Neuronal stem cell (in vitro differentiated cells): ENCODE measurements at regions not wholly inside any gene's neighbourhood (a gene's known extent, or its start where the extent isn't known, plus 50 kb on each side); places are given as distances from the start of the nearest gene placed in this dataset.

Experiments used
- DNase-seq: peaks from one replicate; pipeline ENCODE4 v3.0.0-alpha.2; 2013; ENCODE audit warnings: low spot score
- H2AFZ ChIP-seq: one replicate; pipeline ENCODE4 v1.6.1; 2013; ENCODE audit warnings: mild to moderate bottlenecking, low read length, inconsistent platforms
- H2AK5ac ChIP-seq: 2 replicates; pipeline ENCODE4 v1.6.1; 2013; ENCODE audit warnings: low read depth, mild to moderate bottlenecking, inconsistent platforms, low read length, moderate library complexity, mixed read lengths
- H2BK120ac ChIP-seq: 2 replicates; pipeline ENCODE4 v1.6.1; 2013; ENCODE audit warnings: low read depth, mild to moderate bottlenecking, inconsistent platforms, low read length, moderate library complexity, mixed read lengths
- H2BK12ac ChIP-seq: one replicate; pipeline ENCODE4 v1.6.1; 2013; ENCODE audit warnings: low read length, inconsistent platforms
- H2BK15ac ChIP-seq: 2 replicates; pipeline ENCODE4 v1.6.1; 2013; ENCODE audit warnings: mild to moderate bottlenecking, low read length, inconsistent platforms, mixed read lengths
- H2BK5ac ChIP-seq: one replicate; pipeline ENCODE4 v1.6.1; 2013; ENCODE audit warnings: inconsistent platforms, mild to moderate bottlenecking, low read length, moderate library complexity
- H3K14ac ChIP-seq: one replicate; pipeline ENCODE4 v1.6.1; 2013; ENCODE audit warnings: low read length, inconsistent platforms
- H3K18ac ChIP-seq: 2 replicates; pipeline ENCODE4 v1.6.1; 2013; ENCODE audit warnings: low read length, inconsistent platforms
- H3K23ac ChIP-seq: 2 replicates; pipeline ENCODE4 v1.6.1; 2013; ENCODE audit warnings: low read depth, mild to moderate bottlenecking, mixed read lengths, low read length, inconsistent platforms; ENCODE audit not compliant: poor library complexity
- H3K27ac ChIP-seq: replicated peaks from 3 replicates; pipeline ENCODE4 v1.5.1; 2013; ENCODE audit warnings: low read length, inconsistent platforms
- H3K27me3 ChIP-seq, 3 experiments: 2 replicates each; pipeline ENCODE4 v1.6.1; 2013; ENCODE audit warnings: low read length in 3 of 3, mild to moderate bottlenecking in 2 of 3, inconsistent platforms in 1 of 3, low read depth in 1 of 3, mixed read lengths in 1 of 3, moderate library complexity in 1 of 3; ENCODE audit not compliant: control insufficient read depth in 3 of 3, insufficient read depth in 3 of 3
- H3K36me3 ChIP-seq, 2 donors: replicated peaks in 1 of 2; 2 replicates each; pipeline ENCODE4 v1.6.1; 2013; ENCODE audit warnings: low read length in 2 of 2; ENCODE audit not compliant: control insufficient read depth in 2 of 2, insufficient read depth in 2 of 2
- H3K4ac ChIP-seq: 2 replicates; pipeline ENCODE4 v1.6.1; 2013; ENCODE audit warnings: inconsistent platforms, mild to moderate bottlenecking, low read length, moderate library complexity
- H3K4me1 ChIP-seq, 2 donors: 1 replicate in 1 of 2; 2 replicates in 1 of 2; pipeline ENCODE4 v1.6.1; 2013; ENCODE audit warnings: low read length in 2 of 2, low read depth in 1 of 2; ENCODE audit not compliant: control insufficient read depth in 2 of 2, insufficient read depth in 1 of 2
- H3K4me2 ChIP-seq: one replicate; pipeline ENCODE4 v1.6.1; 2013; ENCODE audit warnings: mild to moderate bottlenecking, low read length, inconsistent platforms; ENCODE audit not compliant: insufficient read depth, poor library complexity, severe bottlenecking
- H3K4me3 ChIP-seq, 2 donors: 2 replicates each; pipeline ENCODE4 v1.5.1; 2013; ENCODE audit warnings: low read length in 2 of 2, mild to moderate bottlenecking in 2 of 2, inconsistent platforms in 1 of 2, moderate library complexity in 1 of 2
- H3K79me1 ChIP-seq: one replicate; pipeline ENCODE4 v1.6.1; 2013; ENCODE audit warnings: low read depth, mild to moderate bottlenecking, inconsistent platforms, low read length, moderate library complexity
- H3K9ac ChIP-seq: one replicate; pipeline ENCODE4 v1.6.1; 2013; ENCODE audit warnings: mild to moderate bottlenecking, low read depth, low read length, inconsistent platforms; ENCODE audit not compliant: poor library complexity
- H3K9me3 ChIP-seq, 2 donors: replicated peaks in 1 of 2; 2 replicates each; pipeline versions ENCODE3 to v1.6.1; 2013; ENCODE audit warnings: low read length in 2 of 2, mild to moderate bottlenecking in 2 of 2, inconsistent platforms in 1 of 2, low read depth in 1 of 2, mixed read lengths in 1 of 2, moderate library complexity in 1 of 2; ENCODE audit not compliant: control insufficient read depth in 2 of 2, insufficient read depth in 1 of 2
- H4K8ac ChIP-seq: one replicate; pipeline ENCODE4 v1.6.1; 2013; ENCODE audit warnings: low read depth, mild to moderate bottlenecking, inconsistent platforms, low read length, moderate library complexity
- H4K91ac ChIP-seq: one replicate; pipeline ENCODE4 v1.6.1; 2013; ENCODE audit warnings: low read length, low read depth, mild to moderate bottlenecking, inconsistent platforms; ENCODE audit not compliant: poor library complexity
- WGBS, 2 donors: extraction: QIAGEN DNeasy Blood & Tissue Kit; methylation state at CpG; one replicate each; pipeline ENCODE4 v1.1.7; 2013; ENCODE audit warnings: missing lambda C conversion rate in 2 of 2, mixed read lengths in 1 of 2; ENCODE audit not compliant: insufficient read length in 2 of 2, insufficient replicate concordance in 1 of 2; ENCODE audit errors: extremely low coverage in 2 of 2; 5-methylcytosine and 5-hydroxymethylcytosine counted together

GRCh38 chr12:13724136-13724535 lies 257.3 kb downstream of the GRIN2B start:
- Histone ChIP-seq H2BK15ac (no peak overlapping the region), H3K79me1 (no peaks in the 10 kb centered on the region), H2BK5ac (no peak overlapping the region), H3K4me3 (no peak overlapping the region), H3K18ac (no peak overlapping the region), H2BK120ac (no peak overlapping the region), H4K8ac (no peak overlapping the region), H3K9ac (no peak overlapping the region), H2BK12ac (no peak overlapping the region), H3K4me1 (peaks cover 0 to 4% of the 10 kb centered on the region in 2 donors), H4K91ac (no peak overlapping the region), H2AK5ac (no peak overlapping the region), H3K27ac (no peak overlapping the region), H3K14ac (no peak overlapping the region), H3K4ac (no peak overlapping the region), H3K36me3 (no peaks in the 10 kb centered on the region), H3K23ac (no peak overlapping the region), H3K9me3 (no peaks in the 10 kb centered on the region), H3K4me2 (no peak overlapping the region), H3K27me3 (no peaks in the 10 kb centered on the region), H2AFZ (no peak overlapping the region)
- no peak for DNase-seq
- WGBS, 2 donors = no CpG with 5 or more reads among the region's 1 CpG

GRCh38 chr12:13719986-13720385 lies 261.4 kb downstream of the GRIN2B start:
- no peak overlapping the region for H3K4me2 ChIP-seq

GRCh38 chr12:13718271-13718670 lies 263.1 kb downstream of the GRIN2B start:
- no peak overlapping the region for H2BK15ac ChIP-seq
- peaks cover 0 to 7% of the 10 kb centered on the region in 2 donors for H3K4me1 ChIP-seq
- H3K4me2 ChIP-seq = no peak overlapping the region
- H3K4me3 ChIP-seq = no peak overlapping the region
- H3K18ac ChIP-seq = no peak overlapping the region
- H3K79me1 ChIP-seq = no peaks in the 10 kb centered on the region
- H3K23ac ChIP-seq = no peak overlapping the region
- DNase-seq = no peak
- H3K14ac ChIP-seq = no peak overlapping the region
- H2BK12ac ChIP-seq = no peak overlapping the region
- no peaks in the 10 kb centered on the region for H3K36me3 ChIP-seq
- no peak overlapping the region for H2AFZ ChIP-seq
- H2BK120ac ChIP-seq = no peak overlapping the region
- H3K9ac ChIP-seq = no peak overlapping the region
- no peaks in the 10 kb centered on the region for H3K9me3 ChIP-seq
- H4K8ac ChIP-seq = no peak overlapping the region
- no peak overlapping the region for H3K4ac ChIP-seq
- H2BK5ac ChIP-seq = no peak overlapping the region
- H3K27me3 ChIP-seq = no peaks in the 10 kb centered on the region
- no peak overlapping the region for H2AK5ac ChIP-seq
- H4K91ac ChIP-seq = no peak overlapping the region
- WGBS, 2 donors = no CpG with 5 or more reads among the region's 5 CpGs
- H3K27ac ChIP-seq = no peak overlapping the region

More at GRCh38 chr12:13719986-13720385, 261.4 kb downstream of the GRIN2B start:
- H4K8ac ChIP-seq = no peak overlapping the region
- H3K4ac ChIP-seq = no peak overlapping the region
- H3K36me3 ChIP-seq = no peaks in the 10 kb centered on the region
- H2AFZ ChIP-seq = no peak overlapping the region
- no peak overlapping the region for H2BK5ac ChIP-seq
- H3K27ac ChIP-seq = no peak overlapping the region
- H3K23ac ChIP-seq = no peak overlapping the region
- H2BK15ac ChIP-seq = no peak overlapping the region
- no peak overlapping the region for H2BK120ac ChIP-seq
- no CpG with 5 or more reads among the region's 2 CpGs for WGBS, 2 donors
- no peak for DNase-seq
- no peaks in the 10 kb centered on the region for H3K79me1 ChIP-seq
- H3K9me3 ChIP-seq = no peaks in the 10 kb centered on the region
- no peak overlapping the region for H3K18ac ChIP-seq
- H3K27me3 ChIP-seq = no peaks in the 10 kb centered on the region
- no peak overlapping the region for H3K14ac ChIP-seq
- H2BK12ac ChIP-seq = no peak overlapping the region
- no peak overlapping the region for H4K91ac ChIP-seq
- H3K9ac ChIP-seq = no peak overlapping the region
- H2AK5ac ChIP-seq = no peak overlapping the region
- no peak overlapping the region for H3K4me3 ChIP-seq
- no peaks in the 10 kb centered on the region for H3K4me1 ChIP-seq

GRCh38 chr12:13716119-13716518 lies 265.3 kb downstream of the GRIN2B start:
- no peak overlapping the region for H2BK12ac ChIP-seq
- H3K79me1 ChIP-seq = no peaks in the 10 kb centered on the region
- no peak overlapping the region for H3K4me2 ChIP-seq
- no peak overlapping the region for H2BK5ac ChIP-seq
- no peak overlapping the region for H3K9ac ChIP-seq
- H3K23ac ChIP-seq = no peak overlapping the region
- no peak overlapping the region for H3K18ac ChIP-seq
- DNase-seq = no peak
- no peaks in the 10 kb centered on the region for H3K36me3 ChIP-seq
- no CpG with 5 or more reads among the region's 2 CpGs for WGBS, 2 donors
- no peak overlapping the region for H3K14ac ChIP-seq
- no peak overlapping the region for H2AFZ ChIP-seq
- no peaks in the 10 kb centered on the region for H3K27me3 ChIP-seq
- no peaks in the 10 kb centered on the region for H3K9me3 ChIP-seq
- no peak overlapping the region for H2AK5ac ChIP-seq
- no peak overlapping the region for H2BK120ac ChIP-seq
- H3K4me3 ChIP-seq = no peak overlapping the region
- no peak overlapping the region for H3K4ac ChIP-seq
- H4K91ac ChIP-seq = no peak overlapping the region
- H3K4me1 ChIP-seq = peaks cover 2 to 8% of the 10 kb centered on the region in 2 donors
- no peak overlapping the region for H3K27ac ChIP-seq
- no peak overlapping the region for H4K8ac ChIP-seq
- no peak overlapping the region for H2BK15ac ChIP-seq
